ENCODE measurements at regions not wholly inside any gene's neighbourhood (a gene's known extent, or its start where the extent isn't known, plus 50 kb on each side); places are given as distances from the start of the nearest gene placed in this dataset.

- in situ Hi-C loops (cut with MboI) (no loop called here), intact Hi-C loops (cut with micrococcal nuclease; ENCODE audit: unreplicated experiment) (no loop called here)
- Histone ChIP-seq H3K36me3 (ENCODE audit: control insufficient read depth in 2 of 2, insufficient read depth in 2 of 2, low read length in 1 of 2) (no peaks in the 10 kb centered on the region), H3K27me3 (replicated peaks in 1 of 2; ENCODE audit: control insufficient read depth in 2 of 2, insufficient read depth in 2 of 2, low read length in 1 of 2) (no peaks in the 10 kb centered on the region), H3K27ac (ENCODE audit: control insufficient read depth, insufficient read depth) (no peak overlapping the region), H3K9ac (ENCODE audit: control insufficient read depth, insufficient read depth, low read length) (no peak overlapping the region), H3K4me2 (ENCODE audit: control insufficient read depth, insufficient read depth) (no peak overlapping the region), H2AFZ (ENCODE audit: control insufficient read depth, low read depth, low read length) (no peak overlapping the region), H3K79me2 (ENCODE audit: control insufficient read depth, insufficient read depth, low read length) (no peaks in the 10 kb centered on the region), H3K4me1 (ENCODE audit: control insufficient read depth, insufficient read depth, low read length) (peaks cover 19% of the 10 kb centered on the region), H4K20me1 (ENCODE audit: control insufficient read depth, insufficient read depth) (no peaks in the 10 kb centered on the region), H3K9me3 (replicated peaks; ENCODE audit: control insufficient read depth, insufficient read depth, low read length) (no peaks in the 10 kb centered on the region), H3K4me3 (no peak overlapping the region)
- 93% methylated on average over 3 of the region's 3 CpGs for WGBS (ENCODE audit: insufficient coverage, insufficient replicate concordance, low lambda C conversion rate, missing lambda C conversion rate)
- DNase-seq (ENCODE audit: low read depth, low spot score) (no peak), FAIRE-seq (no peak), ATAC-seq (no peak)
- no TSS peak for BruUV-seq (replicated peaks)
- CTCF ChIA-PET = interaction anchor here (0.9 to 4.0 kb wide), 4 partner anchors 9 to 87 kb away, joined by 3 to 36 read pairs (median 12); no protein-coding TSS in a partner anchor
- TF ChIP-seq MTA3 (IDR thresholded peaks at IDR 0.05; ENCODE audit: borderline replicate concordance, low read length) (no peak), ZNF622 (IDR thresholded peaks at IDR 0.05) (no peak), CREM (IDR thresholded peaks at IDR 0.05; ENCODE audit: low read depth) (no peak), HCFC1 (IDR thresholded peaks at IDR 0.05; ENCODE audit: low read length) (no peak), PML (IDR thresholded peaks at IDR 0.05; ENCODE audit: low read length) (no peak), IRF5 (IDR thresholded peaks at IDR 0.05; ENCODE audit: borderline replicate concordance) (no peak), MXI1 (IDR thresholded peaks at IDR 0.05; ENCODE audit: low read depth, low read length) (no peak), USF2 (IDR thresholded peaks at IDR 0.05; ENCODE audit: borderline replicate concordance, low read depth, low read length) (no peak), STAT3 (IDR thresholded peaks at IDR 0.05; ENCODE audit: low read depth, low read length) (no peak), ZBTB33 (IDR thresholded peaks at IDR 0.05) (no peak), ZBTB4 (CRISPR knock-in tag; IDR thresholded peaks at IDR 0.05) (no peak)
- RAD21 ChIA-PET (ENCODE audit: unreplicated experiment) = interaction anchor here (1.0 to 4.1 kb wide), 7 partner anchors 9 to 105 kb away, joined by 3 to 58 read pairs (median 15); no protein-coding TSS in a partner anchor
- POLR2A ChIA-PET = interaction anchor here (1.3 to 9.0 kb wide), 3 partner anchors 13 to 101 kb away, joined by 5 to 117 read pairs (median 8); no protein-coding TSS in a partner anchor
- SMC1A ChIA-PET (ENCODE audit: uncharacterized antibody, unreplicated experiment) = interaction anchor here (1.1 to 5.9 kb wide), 6 partner anchors 10 to 131 kb away, joined by 3 to 81 read pairs (median 34); no protein-coding TSS in a partner anchor
These were observed 93.1 kb upstream of the SMNDC1 start for GRCh38 chr10:110397856-110398255.
